SU-DHL-6 (cell line): ENCODE measurements at regions not wholly inside any gene's neighbourhood (a gene's known extent, or its start where the extent isn't known, plus 50 kb on each side); places are given as distances from the start of the nearest gene placed in this dataset.
"Not testable (repeated sequence)": the region's sequence is repeated elsewhere in the genome, so short reads cannot be mapped to it uniquely, and the experiment has no call there.

Source experiments
- EZH2phosphoT487 ChIP-seq: fragments of 200-600 bp; sonication (generic), shearing (Covaris generic); conservative IDR thresholded peaks from 2 replicates; pipeline ENCODE4 v1.6.1; 2018; ENCODE audit warnings: mild to moderate bottlenecking, antibody characterized with exemption, low read length, moderate library complexity, mixed read lengths
- TF ChIP-seq, protein P1 (sequence below): fragments of 200-600 bp; sonication (generic); IDR thresholded peaks from one replicate; pipeline ENCODE4 v1.5.1; 2017; ENCODE audit warnings: antibody characterized with exemption, mild to moderate bottlenecking, low read length, moderate library complexity; ENCODE audit not compliant: insufficient read depth, poor library complexity, severe bottlenecking

- TF ChIP-seq, protein P1, sequence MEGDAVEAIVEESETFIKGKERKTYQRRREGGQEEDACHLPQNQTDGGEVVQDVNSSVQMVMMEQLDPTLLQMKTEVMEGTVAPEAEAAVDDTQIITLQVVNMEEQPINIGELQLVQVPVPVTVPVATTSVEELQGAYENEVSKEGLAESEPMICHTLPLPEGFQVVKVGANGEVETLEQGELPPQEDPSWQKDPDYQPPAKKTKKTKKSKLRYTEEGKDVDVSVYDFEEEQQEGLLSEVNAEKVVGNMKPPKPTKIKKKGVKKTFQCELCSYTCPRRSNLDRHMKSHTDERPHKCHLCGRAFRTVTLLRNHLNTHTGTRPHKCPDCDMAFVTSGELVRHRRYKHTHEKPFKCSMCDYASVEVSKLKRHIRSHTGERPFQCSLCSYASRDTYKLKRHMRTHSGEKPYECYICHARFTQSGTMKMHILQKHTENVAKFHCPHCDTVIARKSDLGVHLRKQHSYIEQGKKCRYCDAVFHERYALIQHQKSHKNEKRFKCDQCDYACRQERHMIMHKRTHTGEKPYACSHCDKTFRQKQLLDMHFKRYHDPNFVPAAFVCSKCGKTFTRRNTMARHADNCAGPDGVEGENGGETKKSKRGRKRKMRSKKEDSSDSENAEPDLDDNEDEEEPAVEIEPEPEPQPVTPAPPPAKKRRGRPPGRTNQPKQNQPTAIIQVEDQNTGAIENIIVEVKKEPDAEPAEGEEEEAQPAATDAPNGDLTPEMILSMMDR = not testable (repeated sequence)
- TF ChIP-seq EZH2phosphoT487 = not testable (repeated sequence)
Measured at GRCh38 chr2:87567912-87568311, 180.0 kb upstream of the PLGLB2 start.
